ENCODE measurements at regions not wholly inside any gene's neighbourhood (a gene's known extent, or its start where the extent isn't known, plus 50 kb on each side); places are given as distances from the start of the nearest gene placed in this dataset.

- TF ChIP-seq POLR2A (IDR thresholded peaks at IDR 0.05; ENCODE audit: extremely low read depth, insufficient read length), result no peak
- no peak for TF ChIP-seq CTCF (IDR thresholded peaks at IDR 0.05; ENCODE audit: low read depth, low read length)
These were observed 462.0 kb upstream of the ZNF462 start for GRCh38 chr9:106400950-106401349.

Measured in NB4 (cell line).